GM18511 (cell line): ENCODE measurements at regions not wholly inside any gene's neighbourhood (a gene's known extent, or its start where the extent isn't known, plus 50 kb on each side); places are given as distances from the start of the nearest gene placed in this dataset.
"Not testable (repeated sequence)": the region's sequence is repeated elsewhere in the genome, so short reads cannot be mapped to it uniquely, and the experiment has no call there.

ENCODE experiments used
- ATAC-seq: cut with Tn5 transposase; IDR thresholded peaks from one replicate; pipeline ENCODE4 v1.9.1; 2021; ENCODE audit warnings: mild to moderate bottlenecking, moderate library complexity; ENCODE audit not compliant: unreplicated experiment

GRCh38 chr6:15936503-15936902 lies 192.4 kb upstream of the MYLIP start:
- ATAC-seq = peak; percentile 93

DNA sequence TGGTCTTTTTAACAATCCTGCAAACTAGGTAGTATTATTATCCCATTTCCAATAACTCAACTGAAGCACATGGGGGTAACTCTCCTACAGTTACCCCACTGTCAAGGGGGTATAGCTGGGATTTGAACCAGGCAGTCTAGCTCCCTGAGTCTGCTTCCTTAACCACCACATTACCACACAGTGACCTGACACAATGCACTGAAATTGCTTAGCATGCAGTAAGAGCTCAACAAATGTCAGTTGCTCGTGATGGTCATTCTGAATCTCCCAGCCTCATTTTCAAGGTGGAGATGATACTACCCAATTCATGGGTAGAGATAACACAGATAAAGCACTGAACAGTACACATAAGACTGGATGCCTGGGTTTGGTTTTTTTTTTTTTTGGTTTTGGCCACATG lies 193.2 kb upstream of the MYLIP start:
- no peak for ATAC-seq

DNA sequence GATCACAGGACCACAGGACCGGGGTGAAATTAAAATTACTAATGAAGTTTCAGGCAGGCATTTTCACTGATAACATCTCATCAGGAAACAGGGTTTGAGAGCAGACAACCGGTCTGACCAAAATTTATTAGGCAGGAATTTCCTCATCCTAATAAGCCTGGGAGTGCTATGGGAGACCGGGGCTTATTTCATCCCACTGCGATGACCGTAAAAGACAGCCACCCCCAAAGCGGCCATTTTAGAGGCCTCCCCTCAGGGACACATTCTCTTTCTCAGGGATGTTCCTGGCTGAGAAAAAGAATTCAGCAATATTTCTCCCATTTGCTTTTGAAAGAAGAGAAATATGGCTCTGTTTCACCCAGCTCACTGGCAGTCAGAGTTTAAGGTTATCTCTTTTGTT lies 197.2 kb upstream of the MYLIP start:
- not testable (repeated sequence) for ATAC-seq

DNA sequence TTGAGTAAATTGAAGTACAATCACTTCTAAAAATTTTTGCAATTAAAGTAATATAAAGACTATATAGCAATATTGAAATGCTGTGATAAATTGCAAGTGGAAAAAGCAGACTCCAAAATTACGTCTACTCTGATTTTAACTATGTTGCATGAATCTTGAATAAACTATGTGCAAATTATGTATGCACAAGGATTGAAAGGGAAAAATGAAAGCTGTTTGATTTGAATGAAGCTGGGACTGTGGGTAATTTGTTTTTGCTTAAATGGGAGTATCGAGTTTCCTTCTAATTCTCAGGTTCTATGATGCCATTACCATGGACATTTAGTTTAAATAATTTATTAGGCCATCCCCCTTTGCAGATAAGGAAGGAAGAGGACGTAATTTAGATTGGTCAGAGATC lies 198.7 kb upstream of the MYLIP start:
- ATAC-seq = no peak

- ATAC-seq = no peak
Measured at GRCh38 chr6:15929685-15930084, 199.2 kb upstream of the MYLIP start.

GRCh38 chr6:15927531-15928225 lies 201.2 kb upstream of the MYLIP start:
- ATAC-seq = no peak

GRCh38 chr6:15926256-15926655 lies 202.6 kb upstream of the MYLIP start:
- ATAC-seq = no peak

DNA sequence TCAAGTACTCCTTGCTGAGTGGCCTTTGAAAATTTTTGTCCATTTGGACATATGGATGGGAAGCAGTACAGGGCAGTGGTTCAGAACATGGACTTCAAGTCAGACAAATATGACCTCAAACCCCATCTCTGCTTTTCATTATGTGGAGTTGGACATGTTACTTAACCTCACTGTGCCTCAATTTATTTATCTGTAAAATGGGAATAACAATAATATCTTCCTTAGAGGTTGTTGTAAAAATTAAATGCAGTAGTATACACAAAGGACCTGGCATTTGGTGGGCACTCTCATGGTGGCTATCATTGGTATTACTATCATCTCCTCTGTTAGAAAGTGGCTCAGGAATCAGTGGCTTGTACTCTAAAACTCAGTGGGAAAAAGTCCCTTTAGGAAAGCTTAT lies 204.0 kb upstream of the MYLIP start:
- ATAC-seq = no peak

DNA sequence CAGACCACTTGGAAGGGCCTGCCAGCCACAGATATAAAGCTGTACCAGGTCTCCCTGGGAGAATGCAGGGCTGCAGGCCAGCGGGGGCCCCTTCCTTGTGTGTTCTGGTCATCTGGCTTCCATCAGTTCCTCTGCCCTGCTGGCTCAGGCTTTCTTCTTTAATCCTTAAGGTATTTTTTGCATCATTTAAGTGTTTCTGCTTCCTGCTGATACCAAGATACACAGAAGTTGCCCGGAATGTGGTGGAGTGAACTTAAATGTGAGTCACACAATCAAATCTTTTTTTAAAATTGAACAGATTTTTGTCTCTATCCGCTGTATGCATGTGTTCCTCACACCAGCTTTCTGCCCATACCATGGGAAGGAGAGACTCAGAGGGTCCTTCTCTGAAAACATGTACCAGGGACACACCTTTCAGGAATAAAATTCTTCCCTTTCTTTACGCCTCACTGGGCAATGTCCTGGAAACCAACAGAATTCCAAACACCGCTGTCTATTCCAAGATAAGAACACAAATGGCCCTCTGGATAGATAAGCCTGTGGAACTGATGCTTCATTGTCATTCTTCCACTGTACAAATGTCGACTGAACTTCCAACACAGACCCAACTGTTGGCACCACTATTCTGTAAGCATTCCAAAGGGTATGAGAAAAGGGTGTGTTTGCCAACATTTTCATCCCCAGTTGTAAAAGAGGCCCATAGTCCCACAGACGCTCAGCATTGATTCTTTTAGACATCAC lies 206.2 kb upstream of the MYLIP start:
- ATAC-seq = no peak

DNA sequence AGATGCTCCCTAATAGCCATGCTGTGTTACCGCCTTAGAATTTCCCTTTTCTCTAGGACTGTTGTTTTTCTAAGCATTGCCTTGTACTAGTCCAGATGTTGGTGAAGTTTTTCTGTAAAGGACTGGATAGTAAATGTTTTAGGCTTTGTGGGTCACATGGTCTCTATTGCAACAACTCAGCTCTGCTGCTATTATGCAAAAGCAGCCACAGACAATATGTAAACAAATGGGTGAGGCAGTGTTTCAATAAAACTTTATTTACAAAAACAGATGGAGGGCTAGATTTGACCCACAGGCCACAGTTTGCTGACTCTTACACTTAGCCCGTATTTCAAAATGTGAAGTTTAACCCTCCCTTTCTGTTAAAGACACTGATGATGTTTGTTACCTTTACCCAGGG lies 207.6 kb upstream of the MYLIP start:
- ATAC-seq = no peak

GRCh38 chr6:15916581-15916980 lies 212.3 kb upstream of the MYLIP start:
- no peak for ATAC-seq

DNA sequence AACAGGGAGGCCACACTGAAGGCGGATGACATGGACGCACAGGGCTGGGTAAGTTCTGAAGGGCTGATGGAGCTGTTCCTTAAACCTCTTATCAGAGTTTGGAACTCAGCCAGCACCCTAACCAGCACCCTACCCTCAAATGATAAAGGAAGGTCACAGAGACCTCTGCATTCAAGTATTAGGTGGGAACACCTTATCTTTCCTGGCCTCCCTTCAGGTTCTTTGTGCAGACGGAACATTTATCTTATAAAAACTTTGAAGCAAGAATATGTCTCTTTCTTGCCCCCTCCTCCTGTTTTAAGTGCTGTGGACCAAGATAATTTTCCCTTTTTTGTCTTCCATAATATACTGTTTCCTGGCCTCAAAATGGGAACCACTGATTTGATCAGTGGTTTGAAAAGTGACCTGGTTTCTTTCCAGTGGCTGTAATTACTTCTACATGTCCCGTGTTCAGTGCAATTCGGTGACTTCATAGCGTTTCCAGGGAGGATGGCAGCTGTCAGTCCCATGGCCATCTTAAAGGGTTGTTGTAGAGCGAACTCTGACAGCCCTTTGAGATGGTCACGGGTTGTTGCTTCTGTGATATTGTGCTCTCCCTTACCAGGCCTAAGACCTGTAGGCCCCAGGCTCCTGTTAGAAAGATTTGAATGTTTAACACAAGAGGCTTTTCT lies 213.2 kb upstream of the MYLIP start:
- ATAC-seq = no peak

DNA sequence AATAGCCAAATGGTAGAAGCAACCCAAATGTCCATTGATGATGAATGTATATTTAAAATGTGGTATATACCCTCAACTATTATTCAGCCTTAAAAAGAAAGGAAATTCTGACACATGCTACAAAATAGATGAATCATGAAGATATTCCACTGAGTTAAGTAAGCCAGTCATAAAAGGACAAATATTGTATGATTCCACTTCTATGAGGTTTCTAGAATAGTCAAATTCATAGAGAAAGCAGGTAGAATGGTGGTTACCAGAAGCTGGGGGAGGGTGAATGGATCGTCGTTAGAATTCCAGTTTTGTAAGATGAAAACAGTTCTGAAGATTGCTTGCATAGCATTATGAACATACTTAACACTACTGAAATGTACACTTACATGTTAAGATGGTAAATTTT lies 214.3 kb upstream of the MYLIP start:
- no peak for ATAC-seq

DNA sequence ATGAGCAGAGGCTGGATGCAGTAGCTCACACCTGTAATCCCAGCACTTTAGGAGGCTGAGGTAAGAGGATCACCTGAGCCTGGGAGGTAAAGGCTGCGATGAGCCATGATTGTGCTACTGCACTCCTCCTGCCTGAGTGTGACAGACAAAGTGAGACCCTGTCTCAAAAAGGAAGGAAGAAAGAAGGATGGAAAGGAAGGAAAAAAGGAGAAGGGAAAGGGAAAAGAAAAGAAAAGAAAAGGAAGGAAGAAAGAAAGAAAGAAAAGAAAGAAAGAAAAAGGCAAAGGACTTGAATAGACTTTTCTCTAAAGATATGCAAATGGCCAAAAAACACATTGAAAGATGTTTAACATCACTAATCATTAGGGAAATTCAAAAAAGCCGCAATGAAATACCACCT lies 215.3 kb upstream of the MYLIP start:
- ATAC-seq = no peak

DNA sequence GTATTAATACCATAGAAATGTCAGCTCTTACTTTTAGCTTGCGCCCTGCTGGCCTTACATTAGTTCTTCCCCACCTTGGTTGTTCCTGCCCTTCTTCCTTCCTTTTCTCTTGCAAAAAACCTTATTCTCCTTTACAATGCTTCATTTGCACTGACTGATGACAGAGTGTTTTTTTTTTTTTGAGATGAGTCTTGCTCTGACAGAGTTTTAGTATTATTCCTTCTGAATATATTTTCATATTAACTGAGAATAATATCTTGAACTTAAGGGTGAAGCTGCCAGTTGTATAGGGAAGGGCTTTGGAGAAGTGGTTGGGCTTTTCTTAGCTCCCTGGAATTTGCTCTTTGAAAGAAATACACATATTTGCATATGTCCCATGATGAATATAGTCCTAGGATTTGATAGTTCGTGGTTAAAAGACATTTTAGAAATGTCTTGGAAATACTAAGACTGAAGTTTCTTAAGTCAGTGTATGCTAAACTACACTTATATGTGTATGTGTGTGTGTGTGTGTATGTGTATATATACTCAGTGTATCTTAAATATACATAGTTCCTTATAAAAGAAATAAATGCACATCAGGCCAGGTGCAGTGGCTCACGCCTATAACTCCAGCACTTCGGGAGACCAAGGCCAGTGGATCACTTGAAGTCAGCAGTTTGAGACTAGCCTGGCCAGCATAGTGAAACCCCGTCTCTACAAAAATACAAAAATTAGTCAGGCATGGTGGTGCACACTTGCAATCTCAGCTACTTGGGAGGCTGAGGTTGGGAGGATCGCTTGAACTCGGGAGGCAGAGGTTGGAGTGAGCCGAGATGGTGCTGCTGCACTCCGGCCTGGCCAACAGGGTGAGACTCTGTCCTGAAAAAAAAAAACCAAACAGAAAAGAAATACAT lies 216.1 kb upstream of the MYLIP start:
- no peak for ATAC-seq

DNA sequence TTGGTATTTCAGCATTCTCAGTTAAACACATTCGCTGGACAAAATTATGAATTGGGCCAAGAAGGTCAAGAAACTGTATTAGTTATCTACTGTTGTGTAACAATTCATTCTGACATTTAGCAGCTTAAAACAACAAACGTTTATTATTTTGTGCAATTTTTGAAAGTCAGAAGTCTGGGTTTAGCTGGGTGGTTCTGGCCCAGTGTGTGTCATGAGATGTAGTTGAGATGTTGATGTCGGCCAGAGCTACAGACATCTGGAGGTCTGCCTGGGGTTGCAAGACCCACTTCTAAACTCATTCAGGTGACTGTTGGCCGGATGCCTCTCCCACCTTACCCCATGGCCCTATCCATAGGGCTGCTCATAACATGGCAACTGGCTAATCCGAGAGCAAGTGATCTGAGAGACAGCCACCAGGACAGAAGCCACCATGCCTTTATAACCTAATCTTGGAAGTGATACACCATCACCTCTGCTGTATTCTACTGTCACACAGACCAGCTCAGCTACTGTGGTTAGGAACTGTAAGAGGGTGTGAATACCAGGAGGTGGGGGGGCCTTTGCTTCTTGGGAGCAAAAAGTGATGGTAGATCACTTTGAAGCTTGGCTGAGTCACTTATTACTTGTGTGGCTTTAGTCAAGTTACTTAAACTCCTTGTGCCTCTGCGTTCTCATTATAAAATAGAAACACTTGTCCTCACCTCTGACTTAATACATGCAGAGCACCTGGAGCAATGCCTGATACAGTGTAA lies 217.0 kb upstream of the MYLIP start:
- no peak for ATAC-seq

GRCh38 chr6:15909290-15910070 lies 219.4 kb upstream of the MYLIP start:
- no peak for ATAC-seq

- no peak for ATAC-seq
Measured at GRCh38 chr6:15908871-15909270, 220.0 kb upstream of the MYLIP start.

DNA sequence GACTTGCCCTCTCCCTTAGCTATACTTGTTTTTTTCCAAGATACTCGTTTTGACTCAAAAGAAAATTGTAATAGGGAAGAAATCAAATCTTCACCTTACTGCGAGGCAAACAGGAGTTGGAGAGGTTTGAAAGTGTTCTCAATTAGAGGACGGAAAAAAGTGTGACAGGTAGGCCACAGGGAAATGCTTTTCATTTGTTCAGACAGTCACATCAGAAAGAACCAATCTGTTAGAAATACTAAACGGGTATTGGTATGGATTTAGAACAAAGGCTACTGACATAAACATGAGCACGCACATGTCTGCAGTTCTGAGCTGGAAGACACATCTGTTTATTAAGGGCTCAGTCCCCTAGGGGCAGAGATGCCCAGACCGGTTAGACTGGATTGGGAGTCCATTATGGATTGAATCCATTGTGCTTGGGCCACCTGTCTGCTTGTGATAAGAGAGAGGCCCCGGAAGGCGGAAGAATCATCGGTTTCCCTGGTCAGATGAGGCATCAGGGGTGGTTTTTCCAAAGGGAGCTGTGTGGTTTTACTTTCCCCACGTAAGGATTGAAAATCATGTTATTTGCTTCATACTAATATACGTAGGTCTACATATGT lies 220.9 kb upstream of the MYLIP start:
- ATAC-seq = no peak
